SK-N-SH treated with all-trans-retinoic acid at 6 μM for 48 hours (cell line): ENCODE measurements at regions not wholly inside any gene's neighbourhood (a gene's known extent, or its start where the extent isn't known, plus 50 kb on each side); places are given as distances from the start of the nearest gene placed in this dataset.

Experiments
- ARNTL ChIP-seq: fragments of 450-650 bp; formaldehyde crosslinking; IDR thresholded peaks from 2 replicates; pipeline ENCODE4 v1.5.0; 2020; ENCODE audit warnings: low read depth, mild to moderate bottlenecking, moderate library complexity, borderline replicate concordance
- BACH2 ChIP-seq: fragments of 250-450 bp; sonication (Bioruptor Pico); IDR thresholded peaks from 2 replicates; pipeline ENCODE4 v1.9.0; 2021; ENCODE audit warnings: mild to moderate bottlenecking, borderline replicate concordance
- GLIS3 ChIP-seq: fragments of 250-450 bp; sonication (Bioruptor Pico); IDR thresholded peaks from 2 replicates; pipeline ENCODE4 v1.5.0; 2020; ENCODE audit warnings: mild to moderate bottlenecking, moderate library complexity
- ISL1 ChIP-seq: fragments of 250-450 bp; sonication (Bioruptor Pico); IDR thresholded peaks from 2 replicates; pipeline ENCODE4 v2.1.2; 2022; ENCODE audit warnings: mild to moderate bottlenecking, moderate library complexity
- OSR1 ChIP-seq: fragments of 250-450 bp; sonication (Bioruptor Pico); IDR thresholded peaks from 2 replicates; pipeline ENCODE4 v1.8.0; 2022; ENCODE audit warnings: moderate library complexity, mild to moderate bottlenecking, inconsistent platforms
- RARB ChIP-seq: fragments of 250-450 bp; sonication (Bioruptor Pico); IDR thresholded peaks from 2 replicates; pipeline ENCODE4 v1.8.0; 2021; ENCODE audit warnings: mild to moderate bottlenecking, moderate library complexity
- SNAI2 ChIP-seq: fragments of 250-450 bp; sonication (Bioruptor Pico); IDR thresholded peaks from 2 replicates; pipeline ENCODE4 v1.5.0; 2020; ENCODE audit warnings: mild to moderate bottlenecking, moderate library complexity
- TOX ChIP-seq: fragments of 250-450 bp; sonication (Bioruptor Pico); IDR thresholded peaks from 2 replicates; pipeline ENCODE4 v1.8.0; 2021; ENCODE audit warnings: mild to moderate bottlenecking, moderate library complexity, borderline replicate concordance
- ZC3H10 ChIP-seq: fragments of 250-450 bp; sonication (Bioruptor Pico); IDR thresholded peaks from 2 replicates; pipeline ENCODE4 v1.5.1; 2021; ENCODE audit warnings: mild to moderate bottlenecking, moderate library complexity
- ZFP3 ChIP-seq: fragments of 250-450 bp; sonication (Bioruptor Pico); IDR thresholded peaks from 2 replicates; pipeline ENCODE4 v1.5.0; 2020; ENCODE audit warnings: mild to moderate bottlenecking, moderate library complexity
- ZNF565 ChIP-seq: fragments of 450-650 bp; formaldehyde crosslinking; conservative IDR thresholded peaks from 2 replicates; pipeline ENCODE4 v1.5.0; 2020; ENCODE audit warnings: low read depth, mild to moderate bottlenecking, moderate library complexity
- TF ChIP-seq, protein P1 (sequence below): fragments of 250-450 bp; sonication (Bioruptor Pico); IDR thresholded peaks from 2 replicates; pipeline ENCODE4 v1.8.0; 2021; ENCODE audit warnings: low read depth, mild to moderate bottlenecking, moderate library complexity, borderline replicate concordance
- TF ChIP-seq, protein P2 (sequence below): fragments of 250-450 bp; sonication (Bioruptor Pico); IDR thresholded peaks from 2 replicates; pipeline ENCODE4 v1.8.0; 2020; ENCODE audit warnings: mild to moderate bottlenecking, moderate library complexity, borderline replicate concordance

DNA sequence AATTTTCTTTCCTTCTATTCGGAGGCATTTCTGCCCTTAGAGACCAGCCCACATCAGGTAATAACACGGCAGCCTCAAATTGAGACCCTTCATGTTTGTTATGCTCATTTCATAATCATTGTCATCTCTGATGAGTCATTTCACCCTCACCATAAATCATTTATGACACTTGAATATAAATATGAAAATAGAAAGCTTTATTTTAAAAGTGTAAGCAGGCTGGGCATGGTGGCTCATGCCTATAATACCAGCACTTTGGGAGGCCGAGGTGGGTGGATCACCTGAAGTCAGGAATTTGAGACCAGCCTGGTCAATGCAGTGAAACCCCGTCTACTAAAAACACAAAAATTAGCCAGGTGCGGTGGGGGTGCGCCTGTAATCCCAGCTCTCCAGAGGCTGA, 57.4 kb upstream of the EGFR start:
- no peak for TF ChIP-seq ZFP3
- TF ChIP-seq BACH2 (CRISPR knock-in tag) = no peak
- no peak for TF ChIP-seq GLIS3
- TF ChIP-seq, protein P1, sequence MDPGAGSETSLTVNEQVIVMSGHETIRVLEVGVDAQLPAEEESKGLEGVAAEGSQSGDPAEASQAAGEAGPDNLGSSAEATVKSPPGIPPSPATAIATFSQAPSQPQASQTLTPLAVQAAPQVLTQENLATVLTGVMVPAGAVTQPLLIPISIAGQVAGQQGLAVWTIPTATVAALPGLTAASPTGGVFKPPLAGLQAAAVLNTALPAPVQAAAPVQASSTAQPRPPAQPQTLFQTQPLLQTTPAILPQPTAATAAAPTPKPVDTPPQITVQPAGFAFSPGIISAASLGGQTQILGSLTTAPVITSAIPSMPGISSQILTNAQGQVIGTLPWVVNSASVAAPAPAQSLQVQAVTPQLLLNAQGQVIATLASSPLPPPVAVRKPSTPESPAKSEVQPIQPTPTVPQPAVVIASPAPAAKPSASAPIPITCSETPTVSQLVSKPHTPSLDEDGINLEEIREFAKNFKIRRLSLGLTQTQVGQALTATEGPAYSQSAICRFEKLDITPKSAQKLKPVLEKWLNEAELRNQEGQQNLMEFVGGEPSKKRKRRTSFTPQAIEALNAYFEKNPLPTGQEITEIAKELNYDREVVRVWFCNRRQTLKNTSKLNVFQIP (CRISPR knock-in tag) = no peak
- no peak for TF ChIP-seq ARNTL
- no peak for TF ChIP-seq SNAI2 (CRISPR knock-in tag)
- TF ChIP-seq, protein P2, sequence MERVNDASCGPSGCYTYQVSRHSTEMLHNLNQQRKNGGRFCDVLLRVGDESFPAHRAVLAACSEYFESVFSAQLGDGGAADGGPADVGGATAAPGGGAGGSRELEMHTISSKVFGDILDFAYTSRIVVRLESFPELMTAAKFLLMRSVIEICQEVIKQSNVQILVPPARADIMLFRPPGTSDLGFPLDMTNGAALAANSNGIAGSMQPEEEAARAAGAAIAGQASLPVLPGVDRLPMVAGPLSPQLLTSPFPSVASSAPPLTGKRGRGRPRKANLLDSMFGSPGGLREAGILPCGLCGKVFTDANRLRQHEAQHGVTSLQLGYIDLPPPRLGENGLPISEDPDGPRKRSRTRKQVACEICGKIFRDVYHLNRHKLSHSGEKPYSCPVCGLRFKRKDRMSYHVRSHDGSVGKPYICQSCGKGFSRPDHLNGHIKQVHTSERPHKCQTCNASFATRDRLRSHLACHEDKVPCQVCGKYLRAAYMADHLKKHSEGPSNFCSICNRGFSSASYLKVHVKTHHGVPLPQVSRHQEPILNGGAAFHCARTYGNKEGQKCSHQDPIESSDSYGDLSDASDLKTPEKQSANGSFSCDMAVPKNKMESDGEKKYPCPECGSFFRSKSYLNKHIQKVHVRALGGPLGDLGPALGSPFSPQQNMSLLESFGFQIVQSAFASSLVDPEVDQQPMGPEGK (CRISPR knock-in tag) = no peak
- TF ChIP-seq OSR1 (CRISPR knock-in tag) = no peak
- no peak for TF ChIP-seq TOX (CRISPR knock-in tag)
- TF ChIP-seq RARB = no peak
- no peak for TF ChIP-seq ZC3H10 (CRISPR knock-in tag)
- TF ChIP-seq ISL1 (CRISPR knock-in tag) = no peak
- TF ChIP-seq ZNF565 = no peak
